ENCODE measurements at regions not wholly inside any gene's neighbourhood (a gene's known extent, or its start where the extent isn't known, plus 50 kb on each side); places are given as distances from the start of the nearest gene placed in this dataset.

- WGBS, 2 donors (ENCODE audit: low coverage in 1 of 2) = 78% methylated on average over 2 of the region's 2 CpGs; no CpG with 5 or more reads in 1 of the 2 donors
- Histone ChIP-seq H3K4me1 (peaks cover 0 to 4% (median 0%) of the 10 kb centered on the region in 4 donors), H3K27me3 (no peaks in the 10 kb centered on the region), H3K27ac (no peak overlapping the region), H3K36me3 (no peaks in the 10 kb centered on the region), H3K4me3 (no peak overlapping the region), H3K9me3 (no peaks in the 10 kb centered on the region)
- in situ Hi-C loops (cut with MboI; ENCODE audit: low pct_ligation_motif_present in 1 of 4, low pct_unique_long_range_greater_than_20kb in 1 of 4, low sequenced_read_pairs in 3 of 4) = loop anchor here in 1 of 4 donors (10.0 to 25.0 kb wide), 2 partner anchors 58 to 100 kb away; no protein-coding TSS in a partner anchor
- intact Hi-C loops (cut with DNase I; ENCODE audit: low total_unique reads) = no loop called here
- TF ChIP-seq POLR2A (IDR thresholded peaks at IDR 0.05) (no peak), EP300 (IDR thresholded peaks at IDR 0.05; ENCODE audit: low read depth) (no peak), CTCF (IDR thresholded peaks at IDR 0.05) (no peak), POLR2AphosphoS5 (IDR thresholded peaks at IDR 0.05) (no peak)
- no peak for DNase-seq
Observed at GRCh38 chr9:72462340-72462739, 59.1 kb upstream of the TMC1 start.

- no peaks in the 10 kb centered on the region for H3K36me3 ChIP-seq
- TF ChIP-seq EP300 (IDR thresholded peaks at IDR 0.05; ENCODE audit: low read depth) = no peak
- TF ChIP-seq POLR2AphosphoS5 (IDR thresholded peaks at IDR 0.05) = no peak
- TF ChIP-seq POLR2A (IDR thresholded peaks at IDR 0.05) = no peak
- no peak for TF ChIP-seq CTCF (IDR thresholded peaks at IDR 0.05)
- intact Hi-C loops (cut with DNase I; ENCODE audit: low total_unique reads) (no loop called here), in situ Hi-C loops (cut with MboI; ENCODE audit: low pct_ligation_motif_present in 1 of 4, low pct_unique_long_range_greater_than_20kb in 1 of 4, low sequenced_read_pairs in 3 of 4) (loop anchor here in 1 of 4 donors (10.0 to 25.0 kb wide), 2 partner anchors 56 to 102 kb away; no protein-coding TSS in a partner anchor)
- no peaks in the 10 kb centered on the region for H3K27me3 ChIP-seq
- no peak overlapping the region for H3K4me3 ChIP-seq
- H3K27ac ChIP-seq = no peak overlapping the region
- no peak for DNase-seq
- no peaks in the 10 kb centered on the region for H3K9me3 ChIP-seq
- WGBS, 2 donors (ENCODE audit: low coverage in 1 of 2) = 82 to 88% methylated on average over 7 of the region's 7 CpGs
- peaks cover 0 to 3% (median 0%) of the 10 kb centered on the region in 4 donors for H3K4me1 ChIP-seq
Observed at GRCh38 chr9:72460342-72461312, 60.8 kb upstream of the TMC1 start.

- WGBS, 2 donors (ENCODE audit: low coverage in 1 of 2) = 86% methylated on average over 1 of the region's 1 CpG; no CpG with 5 or more reads in 1 of the 2 donors
- no peak for DNase-seq
- H3K27me3 ChIP-seq = no peaks in the 10 kb centered on the region
- TF ChIP-seq POLR2A (IDR thresholded peaks at IDR 0.05) = no peak
- intact Hi-C loops (cut with DNase I; ENCODE audit: low total_unique reads) (no loop called here), in situ Hi-C loops (cut with MboI; ENCODE audit: low pct_ligation_motif_present in 1 of 4, low pct_unique_long_range_greater_than_20kb in 1 of 4, low sequenced_read_pairs in 3 of 4) (loop anchor here in 1 of 4 donors (25.0 kb wide), 1 partner anchor 103 kb away; no protein-coding TSS in a partner anchor)
- H3K27ac ChIP-seq = no peak overlapping the region
- no peaks in the 10 kb centered on the region for H3K36me3 ChIP-seq
- H3K4me3 ChIP-seq = no peak overlapping the region
- H3K4me1 ChIP-seq = no peaks in the 10 kb centered on the region
- no peaks in the 10 kb centered on the region for H3K9me3 ChIP-seq
Observed at GRCh38 chr9:72459308-72459707, 62.1 kb upstream of the TMC1 start.

GRCh38 chr9:72458153-72458552 is 63.3 kb upstream of the TMC1 start:
- in situ Hi-C loops (cut with MboI; ENCODE audit: low pct_ligation_motif_present in 1 of 4, low pct_unique_long_range_greater_than_20kb in 1 of 4, low sequenced_read_pairs in 3 of 4) (loop anchor here in 1 of 4 donors (25.0 kb wide), 1 partner anchor 104 kb away; no protein-coding TSS in a partner anchor), intact Hi-C loops (cut with DNase I; ENCODE audit: low total_unique reads) (no loop called here)
- Histone ChIP-seq H3K9me3 (no peaks in the 10 kb centered on the region), H3K36me3 (no peaks in the 10 kb centered on the region), H3K4me3 (no peak overlapping the region), H3K4me1 (no peaks in the 10 kb centered on the region), H3K27ac (no peak overlapping the region), H3K27me3 (no peaks in the 10 kb centered on the region)
- DNase-seq = no peak
- no peak for TF ChIP-seq EP300 (IDR thresholded peaks at IDR 0.05; ENCODE audit: low read depth)
- no peak for TF ChIP-seq POLR2AphosphoS5 (IDR thresholded peaks at IDR 0.05)
- no peak for TF ChIP-seq CTCF (IDR thresholded peaks at IDR 0.05)
- no peak for TF ChIP-seq POLR2A (IDR thresholded peaks at IDR 0.05)

All from transverse colon (tissue), 4 donors.